Lower lobe of right lung (tissue), 2 donors: ENCODE measurements at regions not wholly inside any gene's neighbourhood (a gene's known extent, or its start where the extent isn't known, plus 50 kb on each side); places are given as distances from the start of the nearest gene placed in this dataset.

Experiments used
- ATAC-seq, 2 donors: fragments of 200-7000 bp; cut with Tn5 transposase; one replicate each; pipeline ENCODE4 v1.9.1; 2020 to 2022; ENCODE audit warnings: mild to moderate bottlenecking in 2 of 2, moderate library complexity in 2 of 2
- DNase-seq: peaks from one replicate; pipeline ENCODE4 v3.0.0-alpha.2; 2020
- H3K27ac ChIP-seq: fragments of 200-600 bp; one replicate; pipeline ENCODE4 v1.8.0; 2022
- H3K27me3 ChIP-seq: fragments of 200-600 bp; one replicate; pipeline ENCODE4 v1.8.0; 2022; ENCODE audit warnings: low read depth
- H3K36me3 ChIP-seq: fragments of 200-600 bp; one replicate; pipeline ENCODE4 v1.8.0; 2022; ENCODE audit warnings: mild to moderate bottlenecking
- H3K4me1 ChIP-seq: fragments of 200-600 bp; one replicate; pipeline ENCODE4 v1.8.0; 2022
- H3K4me3 ChIP-seq: fragments of 200-600 bp; one replicate; pipeline ENCODE4 v1.8.0; 2022; ENCODE audit warnings: mild to moderate bottlenecking
- H3K9me3 ChIP-seq: fragments of 200-600 bp; one replicate; pipeline ENCODE4 v1.8.0; 2022
- intact Hi-C: fragments of 100-400 bp; cut with DNase I; formaldehyde crosslinking; loops from one replicate; pipeline ENCODE4 v1.11.0; 2022
- TF ChIP-seq, protein P1 (sequence below): fragments of 200-600 bp; IDR thresholded peaks from one replicate; pipeline ENCODE4 v1.8.0; 2022; ENCODE audit warnings: antibody characterized with exemption, mild to moderate bottlenecking
- donor health status: DM: no; HTN: yes; CAD: no; lungs with severe emphysema.

DNA sequence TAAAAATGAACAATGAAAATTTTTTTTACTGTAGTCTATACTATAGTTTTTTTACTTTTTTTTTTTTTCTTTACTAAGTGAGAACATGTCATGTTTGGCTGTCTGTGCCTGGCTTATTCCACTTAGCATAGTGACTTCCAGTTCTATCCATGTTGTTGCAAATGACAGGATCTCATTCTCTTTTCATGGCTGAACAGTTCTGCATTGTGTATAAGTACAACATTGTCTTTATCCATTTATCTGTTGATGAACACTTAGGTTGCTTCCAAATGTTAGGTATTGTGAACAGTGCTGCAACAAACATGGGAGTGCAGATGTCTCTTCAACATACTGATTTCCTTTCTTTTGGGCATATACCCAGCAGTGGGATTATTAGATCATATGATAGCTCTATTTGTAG lies 88.1 kb upstream of the CCDC90B start:
- H3K27ac ChIP-seq, result no peak overlapping the region
- ATAC-seq (no peak), DNase-seq (no peak)
- TF ChIP-seq, protein P1, sequence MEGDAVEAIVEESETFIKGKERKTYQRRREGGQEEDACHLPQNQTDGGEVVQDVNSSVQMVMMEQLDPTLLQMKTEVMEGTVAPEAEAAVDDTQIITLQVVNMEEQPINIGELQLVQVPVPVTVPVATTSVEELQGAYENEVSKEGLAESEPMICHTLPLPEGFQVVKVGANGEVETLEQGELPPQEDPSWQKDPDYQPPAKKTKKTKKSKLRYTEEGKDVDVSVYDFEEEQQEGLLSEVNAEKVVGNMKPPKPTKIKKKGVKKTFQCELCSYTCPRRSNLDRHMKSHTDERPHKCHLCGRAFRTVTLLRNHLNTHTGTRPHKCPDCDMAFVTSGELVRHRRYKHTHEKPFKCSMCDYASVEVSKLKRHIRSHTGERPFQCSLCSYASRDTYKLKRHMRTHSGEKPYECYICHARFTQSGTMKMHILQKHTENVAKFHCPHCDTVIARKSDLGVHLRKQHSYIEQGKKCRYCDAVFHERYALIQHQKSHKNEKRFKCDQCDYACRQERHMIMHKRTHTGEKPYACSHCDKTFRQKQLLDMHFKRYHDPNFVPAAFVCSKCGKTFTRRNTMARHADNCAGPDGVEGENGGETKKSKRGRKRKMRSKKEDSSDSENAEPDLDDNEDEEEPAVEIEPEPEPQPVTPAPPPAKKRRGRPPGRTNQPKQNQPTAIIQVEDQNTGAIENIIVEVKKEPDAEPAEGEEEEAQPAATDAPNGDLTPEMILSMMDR, result no peak
- H3K36me3 ChIP-seq, result no peaks in the 10 kb centered on the region
- H3K4me3 ChIP-seq, result no peak overlapping the region
- H3K9me3 ChIP-seq, result no peaks in the 10 kb centered on the region
- H3K4me1 ChIP-seq, result no peaks in the 10 kb centered on the region
- H3K27me3 ChIP-seq, result no peaks in the 10 kb centered on the region
- intact Hi-C loops, result no loop called here

DNA sequence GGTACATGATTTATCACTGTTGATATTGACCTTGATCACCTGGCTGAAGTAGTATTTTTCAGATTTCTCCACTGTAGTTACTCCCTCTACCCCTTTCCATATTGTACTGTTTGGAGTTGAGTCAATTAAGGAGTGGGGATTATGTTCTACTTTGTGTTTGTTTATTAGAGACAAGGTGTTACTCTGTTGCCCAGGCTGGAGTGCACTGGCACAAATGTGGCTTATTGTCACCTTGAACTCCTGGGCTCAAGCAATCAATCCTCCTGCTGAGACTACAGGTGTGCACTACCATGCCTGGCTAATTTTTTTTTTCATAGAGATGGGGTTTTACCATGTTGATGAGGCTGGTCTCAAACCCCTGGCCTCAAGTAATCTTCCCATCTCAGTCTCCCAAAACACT lies 85.3 kb upstream of the CCDC90B start:
- no peak overlapping the region for H3K4me3 ChIP-seq
- H3K27ac ChIP-seq, result no peak overlapping the region
- no peaks in the 10 kb centered on the region for H3K4me1 ChIP-seq
- H3K27me3 ChIP-seq, result no peaks in the 10 kb centered on the region
- TF ChIP-seq, protein P1, result no peak
- intact Hi-C loops, result no loop called here
- ATAC-seq (no peak), DNase-seq (no peak)
- H3K36me3 ChIP-seq, result no peaks in the 10 kb centered on the region
- peaks cover 23% of the 10 kb centered on the region for H3K9me3 ChIP-seq

DNA sequence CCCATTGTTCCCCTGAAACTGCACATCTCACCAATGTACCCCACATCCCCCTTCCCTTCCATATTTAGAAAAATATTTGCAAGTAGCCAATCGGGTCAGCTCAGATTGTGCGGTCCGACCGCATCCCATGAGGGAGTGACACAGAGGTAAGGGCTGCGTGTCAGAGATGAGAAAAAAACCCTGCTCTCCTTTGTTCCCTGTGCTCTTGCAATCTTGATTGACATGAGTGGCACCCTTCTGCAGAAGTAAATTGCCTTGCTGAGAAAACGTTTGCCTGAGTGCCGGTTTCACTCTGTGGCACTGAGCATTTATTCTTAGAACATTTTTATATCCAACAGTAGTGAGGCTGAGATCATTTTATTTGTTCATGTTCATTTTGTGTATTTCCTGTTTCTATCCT lies 81.6 kb upstream of the CCDC90B start:
- TF ChIP-seq, protein P1, result no peak
- DNase-seq, result no peak
- Histone ChIP-seq H3K27me3 (no peaks in the 10 kb centered on the region), H3K27ac (no peak overlapping the region), H3K9me3 (peaks cover 23% of the 10 kb centered on the region), H3K4me1 (no peaks in the 10 kb centered on the region), H3K4me3 (no peak overlapping the region), H3K36me3 (no peaks in the 10 kb centered on the region)
- intact Hi-C loops, result no loop called here
- no peak for ATAC-seq

DNA sequence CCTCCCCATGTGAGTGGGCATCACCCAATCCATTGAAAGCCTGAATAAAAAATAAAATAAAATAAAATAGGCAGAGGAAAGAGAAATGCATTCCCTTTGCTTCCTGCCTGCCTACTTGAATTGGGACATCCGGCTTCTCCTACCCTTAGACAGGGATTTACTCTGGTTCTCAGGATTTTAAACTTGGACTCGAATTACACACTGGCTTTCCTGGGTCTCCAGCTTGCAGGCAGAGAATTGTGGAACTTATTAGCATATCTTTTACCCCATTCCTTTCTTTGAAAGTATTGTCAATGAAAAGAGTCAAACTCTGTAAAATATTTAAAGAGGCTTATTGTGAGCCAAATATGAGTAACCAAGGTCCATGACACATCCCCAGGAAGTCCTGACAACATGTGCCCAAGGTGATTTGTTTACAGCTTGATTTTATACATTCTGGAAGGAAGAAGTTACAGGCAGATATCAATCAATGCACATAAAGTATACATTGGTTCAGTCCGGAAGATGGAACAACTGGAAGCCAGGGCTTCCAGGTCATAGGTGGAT lies 78.4 kb upstream of the CCDC90B start:
- Histone ChIP-seq H3K36me3 (no peaks in the 10 kb centered on the region), H3K27me3 (no peaks in the 10 kb centered on the region), H3K9me3 (peaks cover 23% of the 10 kb centered on the region), H3K4me1 (no peaks in the 10 kb centered on the region), H3K27ac (no peak overlapping the region), H3K4me3 (no peak overlapping the region)
- no peak for ATAC-seq
- no peak for DNase-seq
- TF ChIP-seq, protein P1, result no peak
- intact Hi-C loops, result no loop called here

DNA sequence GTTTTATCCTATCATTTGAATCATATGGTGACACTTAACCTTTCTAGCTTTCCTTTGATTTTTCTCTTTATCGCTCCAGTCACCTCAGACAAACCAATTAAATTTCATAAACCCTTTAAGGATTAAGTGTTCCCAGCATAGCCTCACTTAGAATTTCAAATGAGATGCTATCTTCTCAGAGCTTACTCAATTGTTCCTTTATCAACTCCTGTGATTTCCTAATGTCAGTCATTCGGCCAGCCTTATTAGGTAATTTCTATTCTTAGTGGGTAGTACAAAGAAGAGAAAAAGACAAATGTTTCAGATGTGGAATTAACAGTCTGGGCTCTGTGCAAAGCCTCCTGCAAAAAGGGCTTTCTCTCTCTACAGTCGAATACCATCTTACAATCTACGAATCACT lies 77.1 kb upstream of the CCDC90B start:
- Histone ChIP-seq H3K4me1 (no peaks in the 10 kb centered on the region), H3K36me3 (no peaks in the 10 kb centered on the region), H3K4me3 (no peak overlapping the region), H3K27me3 (no peaks in the 10 kb centered on the region), H3K27ac (no peak overlapping the region), H3K9me3 (peaks cover 16% of the 10 kb centered on the region)
- TF ChIP-seq, protein P1, result no peak
- ATAC-seq, result no peak
- intact Hi-C loops, result no loop called here
- no peak for DNase-seq

DNA sequence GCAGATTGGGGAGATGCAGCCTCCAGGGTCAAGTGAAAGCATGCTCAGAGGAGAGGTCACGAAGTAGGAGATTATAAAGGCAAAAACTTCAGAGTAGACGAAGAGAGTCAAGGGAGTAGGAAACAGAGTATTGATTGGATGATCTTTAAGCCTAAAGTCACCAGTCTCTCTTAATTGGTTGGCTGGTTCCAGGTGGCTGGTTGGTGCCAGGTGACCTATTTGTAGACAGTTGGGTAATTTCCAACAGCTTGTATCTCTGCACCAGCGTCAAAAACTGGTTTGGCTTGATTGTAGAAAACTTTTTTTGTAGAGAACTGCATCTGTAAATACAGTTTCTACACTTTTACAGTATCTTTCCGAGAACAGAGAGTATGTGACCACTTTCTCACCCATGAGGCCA lies 75.7 kb upstream of the CCDC90B start:
- H3K27me3 ChIP-seq, result no peaks in the 10 kb centered on the region
- DNase-seq (no peak), ATAC-seq (no peak)
- H3K27ac ChIP-seq, result no peak overlapping the region
- H3K4me3 ChIP-seq, result no peak overlapping the region
- no peaks in the 10 kb centered on the region for H3K36me3 ChIP-seq
- H3K9me3 ChIP-seq, result peaks cover 1% of the 10 kb centered on the region
- TF ChIP-seq, protein P1, result no peak
- intact Hi-C loops, result no loop called here
- no peaks in the 10 kb centered on the region for H3K4me1 ChIP-seq
